GM18499 (cell line): ENCODE measurements at regions not wholly inside any gene's neighbourhood (a gene's known extent, or its start where the extent isn't known, plus 50 kb on each side); places are given as distances from the start of the nearest gene placed in this dataset.
"Not testable (repeated sequence)": the region's sequence is repeated elsewhere in the genome, so short reads cannot be mapped to it uniquely, and the experiment has no call there.

Experiments
- ATAC-seq: cut with Tn5 transposase; IDR thresholded peaks from one replicate; pipeline ENCODE4 v1.9.1; 2021; ENCODE audit warnings: moderate number of reproducible peaks; ENCODE audit not compliant: insufficient read depth, unreplicated experiment

DNA sequence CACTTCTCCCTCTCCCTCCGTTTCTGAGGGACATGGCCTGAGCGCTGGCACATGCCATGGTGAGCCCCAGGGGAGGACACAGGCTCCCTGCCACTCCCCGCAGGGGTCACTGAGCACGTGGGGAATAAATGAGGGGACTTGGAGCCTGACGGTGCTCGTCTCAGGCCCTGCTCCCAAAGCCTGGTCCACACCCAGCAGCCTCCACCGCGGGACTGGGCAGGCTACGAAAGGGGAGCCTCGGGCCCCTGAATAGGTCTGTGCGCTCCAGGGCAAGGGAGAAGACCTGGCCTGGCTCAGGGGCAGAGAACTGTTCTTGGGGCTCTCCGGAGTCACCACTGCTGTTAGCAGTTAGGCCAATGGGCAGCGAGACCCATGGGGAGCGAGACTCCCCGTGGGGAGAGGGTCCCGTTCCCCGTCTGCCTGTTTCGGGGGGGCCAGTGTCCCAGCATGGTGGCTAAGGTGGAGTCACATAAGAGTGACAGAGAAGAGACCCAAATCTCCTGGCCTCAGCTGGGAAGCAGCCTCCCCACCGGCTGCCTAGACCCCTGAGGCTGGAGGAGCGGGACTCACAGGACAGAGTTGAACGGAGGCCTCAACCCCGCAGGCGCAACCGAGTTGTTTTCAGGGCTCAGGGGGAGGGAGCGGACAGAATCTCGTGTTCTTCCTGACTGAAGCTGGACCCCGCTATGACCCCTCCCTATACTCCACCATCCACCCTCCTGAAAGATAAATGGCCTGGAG lies 329.8 kb upstream of the SFSWAP start:
- no peak for ATAC-seq

DNA sequence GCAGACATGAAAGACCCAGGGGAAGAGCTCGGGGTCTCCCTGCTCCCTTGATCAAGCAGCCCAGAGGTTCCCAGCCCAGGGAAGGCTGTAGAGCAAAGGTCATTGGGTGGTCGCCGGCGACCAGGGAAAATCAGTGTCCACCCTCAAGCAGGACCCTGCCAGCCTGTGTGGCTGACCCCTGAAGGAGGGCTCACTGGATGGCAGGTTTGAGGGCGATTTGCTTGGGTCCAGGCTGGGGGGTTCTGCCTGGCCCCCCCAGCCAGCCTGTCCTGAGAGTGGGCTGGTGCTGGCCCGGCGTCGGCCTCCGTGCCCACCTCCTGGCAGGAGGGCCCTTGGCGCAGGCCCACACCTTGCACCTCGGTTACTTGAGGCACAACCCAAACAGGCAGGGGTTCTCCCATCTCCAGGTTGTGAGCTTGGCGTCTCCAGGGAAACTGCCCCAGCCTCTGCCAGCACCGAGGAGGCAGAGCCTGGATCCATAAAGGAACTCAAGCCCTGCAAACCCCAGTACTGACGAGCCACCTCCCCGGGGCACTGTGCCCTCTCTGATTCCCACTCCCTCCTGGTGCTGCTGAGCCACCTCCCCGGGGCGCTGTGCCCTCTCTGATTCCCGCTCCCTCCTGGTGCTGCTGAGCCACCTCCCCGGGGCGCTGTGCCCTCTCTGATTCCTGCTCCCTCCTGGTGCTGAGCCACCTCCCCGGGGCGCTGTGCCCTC lies 329.0 kb upstream of the SFSWAP start:
- ATAC-seq, result no peak

DNA sequence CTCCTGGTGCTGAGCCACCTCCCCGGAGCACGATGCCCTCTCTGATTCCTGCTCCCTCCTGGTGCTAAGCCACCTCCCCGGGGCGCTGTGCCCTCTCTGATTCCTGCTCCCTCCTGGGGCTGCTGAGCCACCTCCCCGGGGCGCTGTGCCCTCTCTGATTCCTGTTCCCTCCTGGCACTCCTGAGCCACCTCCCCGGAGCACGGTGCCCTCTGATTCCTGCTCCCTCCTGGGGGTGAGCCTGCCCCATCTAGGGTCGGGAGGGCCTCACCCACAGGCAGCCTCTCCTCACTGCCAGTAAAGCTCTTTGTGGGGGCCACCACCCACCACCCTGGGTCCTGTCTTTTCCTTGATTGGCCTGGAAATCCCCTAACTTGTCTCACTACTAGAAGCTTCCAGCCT lies 327.6 kb upstream of the SFSWAP start:
- ATAC-seq, result no peak

DNA sequence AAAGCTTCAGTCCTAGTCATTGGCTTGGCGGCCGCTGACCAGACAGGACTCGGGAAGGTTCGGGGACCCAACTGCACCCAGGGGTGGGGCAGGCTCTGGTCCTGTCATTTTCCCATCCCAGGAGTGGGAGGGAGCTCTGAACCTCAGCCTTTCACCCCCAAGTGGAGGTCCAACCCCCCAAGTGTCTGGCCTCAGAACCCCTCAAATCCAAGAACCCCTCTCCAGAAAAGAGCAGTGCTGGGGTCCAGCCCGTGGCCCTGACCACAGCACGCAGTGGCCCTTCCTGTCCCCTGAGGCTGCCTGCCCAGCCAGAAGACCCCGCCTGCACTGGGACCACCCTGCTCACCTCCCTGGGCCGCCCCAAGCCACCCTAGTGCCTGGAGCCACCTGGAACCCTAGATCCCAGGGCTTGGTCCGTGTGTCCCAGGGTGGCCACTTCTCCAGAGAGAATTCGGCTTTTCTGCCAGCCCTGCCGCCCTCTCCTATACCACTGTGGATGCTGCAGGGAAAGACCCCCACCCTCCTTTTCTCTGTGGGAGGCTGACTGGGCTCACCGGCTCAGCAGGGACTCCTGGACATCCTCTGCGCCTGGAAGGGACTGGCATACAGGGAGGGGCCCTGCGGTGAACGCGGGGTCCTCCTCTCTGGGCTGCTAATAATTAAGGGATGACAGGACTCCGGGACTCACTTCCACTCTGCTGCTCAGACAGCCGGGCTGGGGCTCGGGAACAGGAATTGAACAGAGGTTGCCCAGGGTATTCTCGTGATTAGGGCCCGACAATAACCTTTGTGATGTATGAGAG lies 326.9 kb upstream of the SFSWAP start:
- no peak for ATAC-seq

DNA sequence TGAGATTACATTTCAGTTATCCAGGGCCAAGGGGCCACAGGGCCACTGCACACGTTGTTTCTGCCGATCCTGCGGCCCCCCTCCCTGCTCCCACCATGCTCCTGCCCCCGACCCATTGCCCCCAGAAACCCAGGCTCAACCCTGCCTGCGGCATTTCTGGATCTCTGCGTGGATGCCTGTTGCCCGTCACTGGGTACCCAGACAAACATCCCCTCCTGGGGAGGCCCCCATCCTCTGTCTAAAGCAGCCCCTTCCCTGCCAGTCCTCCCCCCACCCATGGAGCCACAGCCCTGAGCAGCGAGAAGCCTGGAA lies 326.4 kb upstream of the SFSWAP start:
- ATAC-seq, result no peak

DNA sequence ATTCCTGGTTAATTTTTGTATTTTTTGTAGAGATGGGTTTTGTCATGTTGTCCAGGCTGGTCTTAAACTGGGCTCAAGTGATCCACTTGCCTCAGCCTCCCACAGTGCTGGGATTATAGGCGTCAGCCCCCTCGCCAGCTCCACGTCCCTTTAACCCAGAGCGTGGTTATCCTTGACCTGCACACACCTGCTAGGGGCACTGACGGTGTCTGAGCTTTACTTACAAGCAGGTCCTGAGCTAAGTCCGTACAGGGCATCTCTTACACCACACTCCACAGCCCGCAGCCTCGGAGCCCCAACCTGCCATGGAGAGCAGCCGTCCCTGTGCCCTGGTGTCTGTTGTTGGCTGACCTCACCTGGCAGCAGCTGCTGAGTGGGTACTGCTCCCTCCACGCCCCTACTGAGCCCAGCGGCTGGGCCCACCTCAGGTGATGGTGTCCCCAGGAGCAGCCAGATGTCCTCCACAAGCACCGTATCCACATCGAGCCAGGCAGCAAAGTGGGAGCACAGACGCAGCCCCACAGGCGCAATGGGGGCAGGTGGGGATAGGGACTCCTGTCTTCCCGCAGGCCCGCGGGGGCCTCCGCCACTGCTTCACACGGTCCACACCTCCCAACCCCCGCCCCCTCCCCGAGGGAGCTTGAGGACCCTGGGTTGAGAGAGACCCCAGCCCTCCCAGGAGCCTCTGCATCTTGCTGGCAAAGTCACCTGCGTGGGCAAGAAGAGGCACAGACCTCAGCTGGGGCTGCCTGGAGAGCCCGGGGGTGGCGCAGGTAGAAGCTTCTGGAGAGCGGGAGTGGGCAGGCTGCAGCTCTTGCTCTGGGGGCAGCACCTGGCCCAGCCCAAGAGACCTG lies 325.4 kb upstream of the SFSWAP start:
- no peak for ATAC-seq

DNA sequence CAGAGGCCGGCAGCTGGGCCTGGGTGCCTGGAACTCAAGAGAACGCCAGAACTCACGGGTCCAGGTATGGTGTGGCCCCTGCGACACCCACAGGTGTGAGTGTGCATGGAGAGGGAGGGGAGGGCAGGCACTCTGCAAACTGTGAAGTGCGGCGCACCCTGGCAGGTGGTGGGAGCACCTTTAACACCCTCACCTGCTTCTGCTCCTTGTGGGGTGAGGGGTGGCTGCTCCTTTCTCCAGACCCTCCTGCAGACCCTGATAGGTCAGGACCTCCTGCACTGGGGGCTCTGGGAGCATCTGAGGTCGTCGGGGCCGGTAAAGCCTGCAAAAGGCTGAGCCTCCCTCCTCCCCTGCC lies 324.7 kb upstream of the SFSWAP start:
- ATAC-seq, result no peak

DNA sequence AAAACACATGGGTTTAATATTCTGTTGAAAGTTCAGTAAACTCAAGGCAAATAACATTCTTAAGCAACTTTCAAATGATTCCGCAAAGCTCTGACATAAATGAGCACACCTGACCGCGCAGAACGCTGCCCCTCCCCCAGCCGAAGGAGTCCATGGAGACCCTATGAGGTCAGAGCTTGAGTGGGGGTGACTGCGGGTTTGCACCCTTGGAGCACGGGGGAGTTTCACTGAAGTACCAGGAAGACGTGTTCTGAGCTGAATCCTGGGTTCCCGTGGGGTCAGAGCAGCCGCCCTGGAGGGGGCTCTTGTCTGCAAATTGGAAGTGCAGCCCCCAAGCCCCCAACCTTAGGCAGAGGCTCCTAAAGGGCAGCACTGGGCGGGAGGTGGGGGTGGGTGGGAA lies 324.1 kb upstream of the SFSWAP start:
- no peak for ATAC-seq

DNA sequence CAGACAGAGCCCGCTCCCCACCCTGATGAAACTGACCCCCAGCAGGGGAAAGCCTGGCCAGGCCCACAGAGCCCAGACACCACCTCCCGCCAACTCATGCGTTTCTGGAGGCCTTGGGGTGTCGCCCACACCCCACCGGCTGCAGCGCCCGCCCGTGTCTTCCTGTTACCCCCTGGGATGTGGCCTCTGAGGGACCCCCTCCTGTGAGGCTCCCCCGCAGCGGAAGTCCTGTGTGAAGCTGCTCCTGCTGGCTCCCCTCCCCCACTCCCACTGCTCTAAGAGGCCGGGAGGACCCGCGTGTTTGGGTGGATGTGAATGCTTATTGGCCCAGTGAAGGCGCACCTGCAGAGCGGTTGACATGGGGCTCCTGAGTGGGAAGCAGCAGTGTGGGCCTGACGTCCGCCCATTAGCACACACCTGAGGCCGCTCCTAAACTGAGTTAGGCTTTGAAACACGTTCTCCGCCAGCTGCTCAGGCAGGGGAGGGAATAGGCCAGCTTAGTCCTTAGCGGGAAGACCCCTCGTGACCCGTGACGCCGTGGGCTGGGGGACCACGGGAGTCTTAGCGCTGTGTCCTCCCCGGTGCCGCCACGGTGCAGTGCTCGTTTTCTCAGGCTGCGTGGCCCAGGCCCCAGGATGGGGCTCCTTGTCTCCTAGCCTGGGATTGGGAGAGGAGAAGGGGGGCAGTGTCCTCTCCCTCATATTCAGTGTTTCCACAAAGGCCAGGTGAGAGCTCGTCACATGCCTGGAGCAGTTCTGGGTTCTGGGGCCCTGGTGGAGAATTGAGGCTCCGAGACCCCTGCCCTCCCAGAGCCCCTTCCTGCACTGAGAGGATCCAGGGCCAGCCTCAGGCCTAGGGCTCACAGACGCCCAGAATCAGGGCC lies 323.4 kb upstream of the SFSWAP start:
- ATAC-seq, result no peak

DNA sequence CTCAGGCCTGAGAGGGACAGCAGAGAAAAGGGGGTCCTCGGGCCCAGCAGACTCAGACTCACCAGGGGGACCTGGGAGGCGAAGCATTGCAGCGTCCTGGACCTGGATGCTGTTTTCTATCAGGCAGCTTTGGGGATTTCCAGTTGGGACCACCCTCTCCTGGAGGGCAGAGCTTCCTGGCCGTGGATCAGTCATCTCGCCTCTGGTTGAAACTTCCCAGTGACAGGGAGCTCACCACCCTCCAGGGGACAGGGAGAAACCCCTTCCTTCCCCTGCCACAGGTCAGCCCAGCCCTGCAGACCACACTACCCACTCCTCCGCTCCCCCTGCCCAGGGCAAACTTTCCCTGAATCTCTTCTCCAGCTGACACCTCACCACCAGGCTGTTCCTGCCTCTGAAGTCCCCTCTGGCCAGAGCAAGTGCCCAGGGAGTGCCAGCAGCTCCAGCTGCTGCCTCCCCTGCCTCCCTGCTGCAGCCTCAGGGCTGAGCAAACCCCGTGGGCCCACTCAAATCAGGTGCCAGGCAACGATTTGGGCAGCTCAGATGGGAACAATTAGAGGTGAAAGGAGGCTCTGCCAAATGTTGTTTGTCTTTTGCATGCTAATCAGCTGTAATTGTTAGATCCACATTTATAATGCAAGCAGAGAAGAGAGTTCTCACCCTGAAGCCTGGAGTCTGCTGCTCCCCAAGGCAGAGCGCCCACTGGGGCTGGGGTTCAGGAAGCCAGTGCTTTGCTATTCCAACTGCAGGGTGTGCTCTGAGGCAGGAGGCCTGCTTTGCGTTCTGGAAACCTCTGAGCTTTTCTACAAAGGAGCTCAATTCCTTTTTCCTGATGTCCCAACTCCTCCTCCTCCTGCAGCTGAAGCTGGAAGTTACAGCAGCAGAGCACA lies 322.5 kb upstream of the SFSWAP start:
- not testable (repeated sequence) for ATAC-seq

DNA sequence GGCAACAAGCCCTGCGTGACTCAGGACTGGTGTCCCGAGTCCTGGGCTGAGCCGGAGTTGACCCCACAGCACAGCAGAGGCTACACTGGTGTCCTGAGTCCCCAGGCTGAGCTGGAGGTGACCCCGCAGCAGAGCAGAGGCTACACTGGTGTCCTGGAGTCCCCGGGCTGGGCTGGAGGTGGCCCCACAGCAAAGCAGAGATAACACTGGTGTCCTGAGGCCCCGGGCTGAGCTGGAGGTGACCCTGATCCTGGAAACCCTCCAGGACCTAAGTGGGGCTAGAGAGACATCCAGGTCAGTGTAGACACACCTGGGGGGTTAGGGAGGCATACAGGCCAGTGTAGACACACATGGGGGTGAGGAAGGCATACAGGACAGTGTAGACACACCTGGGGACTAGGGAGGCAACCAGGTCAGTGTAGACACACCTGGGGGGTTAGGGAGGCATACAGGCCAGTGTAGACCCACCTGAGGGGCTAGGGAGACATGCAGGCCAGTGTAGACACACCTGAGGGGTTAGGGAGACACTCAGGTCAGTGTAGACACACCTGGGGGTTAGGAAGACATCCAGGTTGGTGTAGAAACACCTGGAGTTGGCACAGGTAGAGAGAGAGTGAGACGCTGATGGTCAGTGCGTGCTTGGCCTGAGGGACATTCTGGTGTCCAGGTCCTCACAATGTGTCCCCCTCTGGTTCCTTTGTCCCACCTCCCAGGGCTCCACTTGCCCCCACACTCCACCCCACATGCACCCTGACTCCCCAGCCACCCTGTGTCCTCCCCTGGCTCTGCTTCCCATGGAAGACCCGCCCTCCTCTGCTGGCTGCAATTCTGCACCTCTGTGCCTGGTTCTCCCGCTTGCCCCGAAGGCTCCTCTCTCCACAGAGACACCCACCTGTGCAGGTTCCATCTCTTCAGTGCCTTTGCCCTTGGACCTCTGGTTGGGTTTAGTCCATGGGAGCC lies 321.6 kb upstream of the SFSWAP start:
- ATAC-seq, result no peak

DNA sequence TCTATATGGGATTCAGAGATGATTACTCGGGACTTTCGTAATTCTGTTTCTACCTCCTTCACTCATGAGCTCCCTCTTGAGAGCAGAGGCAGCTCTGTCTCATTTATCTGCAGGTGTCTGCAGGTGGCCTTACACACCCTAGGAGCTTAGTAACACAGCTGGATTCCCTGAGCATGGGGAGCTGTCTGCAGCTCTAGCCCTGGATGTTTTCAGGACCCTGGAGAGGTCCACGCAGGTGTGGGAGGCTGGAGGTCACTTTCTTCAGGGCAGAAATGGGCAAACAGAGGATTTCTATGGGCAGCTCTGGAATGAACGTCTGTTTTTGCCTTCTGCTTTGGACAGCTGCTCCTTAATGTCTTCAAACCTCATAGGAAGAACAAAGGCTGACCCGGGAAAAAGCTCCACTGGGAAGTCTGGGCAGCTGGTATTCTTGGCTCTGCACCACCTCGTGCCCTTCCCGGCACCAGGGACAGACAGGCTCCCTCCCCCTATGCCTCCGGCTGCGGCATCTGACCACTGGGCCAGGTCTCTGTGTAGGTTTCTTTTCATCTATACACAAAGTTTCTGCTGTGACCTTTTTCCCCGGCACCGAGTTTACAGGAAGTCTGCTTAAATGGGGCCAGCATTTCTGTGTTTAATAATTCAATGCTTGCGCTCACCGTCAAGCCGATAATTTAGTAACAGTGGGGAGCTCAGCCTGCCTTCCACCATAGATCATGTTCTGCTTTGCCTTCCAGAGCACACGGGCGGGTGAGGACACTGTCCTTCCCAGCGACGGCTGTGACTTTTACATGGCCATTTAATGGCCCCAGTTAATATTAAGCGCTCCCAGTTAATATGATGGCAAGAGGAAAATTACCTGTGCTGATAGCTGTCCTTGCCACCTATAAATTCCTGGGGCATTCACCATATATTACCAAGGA lies 320.2 kb upstream of the SFSWAP start:
- no peak for ATAC-seq

DNA sequence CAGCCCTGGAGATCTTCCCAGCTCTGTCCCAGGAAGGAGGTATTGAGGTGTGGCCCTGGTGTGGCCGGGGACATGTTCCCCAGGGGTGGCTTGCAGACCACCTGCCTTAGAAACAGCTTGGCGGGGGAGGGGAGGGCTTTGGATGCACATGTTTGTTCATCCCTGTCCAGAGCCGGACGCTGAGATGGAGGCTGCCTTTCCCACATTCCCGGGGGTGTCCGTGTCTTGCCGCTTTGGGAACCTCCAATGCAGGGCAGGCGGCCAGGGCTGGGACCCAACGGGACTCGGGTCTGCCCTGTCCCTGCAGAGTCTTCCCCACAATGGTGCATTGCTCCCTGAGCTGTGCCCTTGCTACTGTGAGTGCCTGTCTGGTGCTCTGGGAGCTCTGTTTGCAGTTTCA lies 319.5 kb upstream of the SFSWAP start:
- ATAC-seq, result no peak

DNA sequence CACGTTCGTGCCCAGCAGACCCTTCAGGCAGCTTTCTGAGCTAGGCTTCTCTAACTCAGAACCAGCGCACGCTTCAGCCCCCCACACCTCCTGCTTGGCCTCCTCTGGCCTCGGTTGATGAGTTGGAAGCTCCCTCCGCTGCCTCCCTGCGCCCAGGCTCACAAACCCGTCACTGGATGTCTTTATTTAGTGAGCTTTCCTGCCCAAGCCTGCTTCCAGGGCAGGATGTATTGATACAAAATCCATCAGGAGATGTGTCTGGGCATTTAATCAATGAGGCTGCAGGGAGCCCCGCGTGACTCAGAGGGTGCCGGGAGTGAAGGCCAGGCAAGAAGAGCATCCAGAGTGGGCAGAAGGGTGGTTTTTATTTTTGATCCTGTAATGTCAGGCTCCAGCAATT lies 316.1 kb upstream of the SFSWAP start:
- ATAC-seq, result not testable (repeated sequence)

DNA sequence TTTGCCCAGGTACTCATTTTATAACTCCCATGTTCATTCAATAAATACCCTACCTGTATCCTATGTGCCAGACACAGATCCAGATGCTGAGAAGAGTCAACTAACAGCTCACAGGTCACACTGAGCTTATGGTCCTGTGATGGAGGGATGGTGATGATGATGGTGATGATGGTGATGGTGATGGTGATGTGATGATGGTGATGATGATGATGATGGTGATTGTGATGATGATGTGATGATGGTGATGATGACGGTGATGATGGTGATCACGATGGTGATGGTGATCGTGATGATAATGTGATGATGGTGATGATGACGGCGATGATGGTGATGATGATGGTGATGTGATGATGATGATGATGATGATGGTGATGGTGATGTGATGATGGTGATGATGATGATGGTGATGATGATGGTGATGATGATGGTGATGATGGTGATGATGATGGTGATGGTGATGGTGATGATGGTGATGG lies 315.6 kb upstream of the SFSWAP start:
- not testable (repeated sequence) for ATAC-seq

DNA sequence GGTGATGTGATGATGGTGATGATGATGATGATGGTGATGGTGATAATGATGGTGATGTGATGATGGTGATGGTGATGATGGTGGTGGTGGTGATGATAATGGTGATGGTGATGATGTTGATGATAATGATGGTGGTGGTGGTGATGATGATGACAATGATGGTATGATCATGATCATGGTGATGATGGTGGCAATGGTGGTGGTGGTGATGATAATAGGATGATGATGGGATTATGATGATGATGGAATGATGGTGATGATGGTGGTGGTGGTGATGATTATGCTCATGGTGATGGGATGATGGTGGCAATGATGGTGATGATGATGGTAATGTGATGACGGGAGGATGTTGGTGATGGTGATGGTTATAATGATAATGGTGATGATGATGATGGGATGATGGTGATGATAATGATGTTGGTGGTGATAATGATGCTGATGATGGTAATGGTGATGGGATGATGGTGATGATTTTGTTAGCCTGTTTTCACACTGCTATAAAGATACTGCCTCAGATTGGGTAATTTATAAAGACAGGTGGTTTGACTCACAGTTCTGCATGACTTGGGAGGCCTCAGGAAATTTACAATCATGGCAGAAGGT lies 314.8 kb upstream of the SFSWAP start:
- no peak for ATAC-seq
